NB4 (cell line): ENCODE measurements at regions not wholly inside any gene's neighbourhood (a gene's known extent, or its start where the extent isn't known, plus 50 kb on each side); places are given as distances from the start of the nearest gene placed in this dataset.

Experiments
- CTCF ChIP-seq: IDR thresholded peaks from one replicate; pipeline ENCODE4 v1.5.1; 2012; ENCODE audit warnings: low read depth, low read length
- MAX ChIP-seq: IDR thresholded peaks from 2 replicates; pipeline ENCODE4 v1.6.1; 2011; ENCODE audit warnings: low read depth, low read length
- MYC ChIP-seq: IDR thresholded peaks from 2 replicates; pipeline ENCODE4 v1.6.1; 2011; ENCODE audit warnings: low read depth, low read length
- POLR2A ChIP-seq: IDR thresholded peaks from 2 replicates; pipeline ENCODE4 v1.6.1; 2011; ENCODE audit warnings: mild to moderate bottlenecking; ENCODE audit not compliant: insufficient read length; ENCODE audit errors: extremely low read depth

GRCh38 chr2:147002256-147002655 is 842.6 kb upstream of the ACVR2A start:
- TF ChIP-seq MAX = no peak
- TF ChIP-seq CTCF = no peak
- TF ChIP-seq POLR2A = no peak
- TF ChIP-seq MYC = no peak
